NCI-H510A (cell line): ENCODE measurements at regions not wholly inside any gene's neighbourhood (a gene's known extent, or its start where the extent isn't known, plus 50 kb on each side); places are given as distances from the start of the nearest gene placed in this dataset.
"Not testable (repeated sequence)": the region's sequence is repeated elsewhere in the genome, so short reads cannot be mapped to it uniquely, and the experiment has no call there.

Source experiments
- DNase-seq: peaks from one replicate; lab custom pipeline; 2025; lab: John Stamatoyannopoulos, UW

DNA sequence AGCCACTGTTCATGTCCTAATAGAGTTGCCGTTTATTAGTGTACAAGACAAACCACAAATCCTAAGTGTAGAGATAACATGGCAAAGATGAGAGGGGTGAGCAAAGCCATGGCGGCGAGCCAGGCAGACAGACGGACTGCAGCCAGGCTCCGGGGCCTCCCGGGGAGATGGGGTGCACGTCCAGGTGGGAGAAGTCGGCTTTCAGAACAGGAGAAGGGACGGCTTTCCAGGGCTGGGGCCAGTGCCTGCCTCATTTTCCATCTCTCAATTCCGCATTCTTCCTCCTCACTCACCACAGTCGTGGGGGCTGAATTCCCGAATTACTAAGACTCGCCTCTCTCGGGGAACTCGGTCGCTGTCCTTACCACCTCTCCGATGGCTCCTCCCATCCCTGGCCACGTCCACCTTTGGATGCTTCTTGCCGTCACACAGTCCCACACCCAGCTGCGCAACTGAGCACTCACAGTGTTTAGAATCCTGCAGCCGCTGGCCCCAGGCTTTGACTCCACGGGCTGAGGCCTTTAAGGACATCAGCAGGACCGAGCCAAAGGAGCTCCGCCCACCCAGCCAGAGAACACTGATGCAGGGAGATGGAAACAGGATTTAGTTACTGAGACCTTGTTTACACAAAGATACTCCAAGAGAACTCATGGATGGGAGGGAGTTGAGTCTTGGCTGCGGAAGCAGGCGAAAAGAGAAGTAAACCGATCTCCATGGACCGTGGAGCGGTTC is 59.7 kb downstream of the RNF112 start:
- peak; percentile 92 for DNase-seq

DNA sequence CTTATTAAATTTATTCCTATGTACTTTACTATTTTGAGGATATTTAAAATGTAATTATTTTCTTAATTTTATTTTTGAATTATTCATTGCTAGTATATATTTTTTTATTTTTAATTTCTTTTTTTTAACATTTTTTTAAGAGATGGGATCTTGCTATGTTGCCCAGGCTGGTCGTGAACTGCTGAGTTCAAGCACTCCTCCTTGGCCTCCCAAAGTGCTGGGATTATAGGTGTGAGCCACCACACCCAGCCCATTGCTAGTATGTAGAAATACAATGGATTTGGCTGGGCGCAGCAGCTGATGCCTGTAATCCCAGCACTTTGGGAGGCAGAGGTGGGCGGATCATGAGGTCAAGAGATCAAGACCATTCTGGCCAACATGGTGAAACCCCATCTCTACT is 59.2 kb upstream of the SLC47A1 start:
- not testable (repeated sequence) for DNase-seq

DNA sequence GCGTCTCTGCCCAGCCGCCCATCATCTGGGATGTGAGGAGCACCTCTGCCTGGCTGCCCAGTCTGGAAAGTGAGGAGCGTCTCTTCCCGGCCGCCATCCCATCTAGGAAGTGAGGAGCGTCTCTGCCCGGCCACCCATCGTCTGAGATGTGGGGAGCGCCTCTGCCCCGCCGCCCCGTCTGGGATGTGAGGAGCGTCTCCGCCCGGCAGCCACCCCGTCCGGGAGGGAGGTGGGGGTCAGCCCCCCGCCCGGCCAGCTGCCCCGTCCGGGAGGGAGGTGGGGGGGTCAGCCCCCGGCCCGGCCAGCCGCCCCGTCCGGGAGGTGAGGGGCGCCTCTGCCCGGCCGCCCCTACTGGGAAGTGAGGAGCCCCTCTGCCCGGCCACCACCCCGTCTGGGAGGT is 57.9 kb upstream of the SLC47A1 start:
- DNase-seq: not testable (repeated sequence)

DNA sequence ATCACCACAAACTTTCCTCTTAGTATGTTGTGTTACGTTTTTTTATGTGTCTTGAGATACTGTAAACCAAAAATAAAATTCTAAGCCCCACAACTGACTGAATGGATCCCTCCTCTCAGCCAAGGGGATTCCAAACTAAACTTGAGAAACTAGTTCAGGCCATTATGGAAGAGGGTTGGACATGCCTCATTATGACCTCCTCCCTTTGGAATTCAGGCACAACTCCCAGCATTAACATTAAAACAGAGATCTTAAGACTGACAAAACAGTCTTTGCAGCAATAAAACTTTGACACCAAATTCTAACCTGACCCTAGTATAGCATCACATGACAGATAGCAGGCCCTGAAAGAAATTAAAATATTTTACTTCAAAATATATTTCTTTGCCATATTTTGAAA is 51.1 kb upstream of the SLC47A1 start:
- no peak for DNase-seq
